GM12878 (cell line): ENCODE measurements at regions not wholly inside any gene's neighbourhood (a gene's known extent, or its start where the extent isn't known, plus 50 kb on each side); places are given as distances from the start of the nearest gene placed in this dataset.

ENCODE experiments used
- ATF7 ChIP-seq: fragments of 450-650 bp; IDR thresholded peaks from 2 replicates; pipeline ENCODE4 v1.6.1; 2016; ENCODE audit warnings: low read depth, mild to moderate bottlenecking
- BHLHE40 ChIP-seq, 2 experiments: fragments of 450-650 bp in 1 of 2; IDR thresholded peaks; 2 replicates each; pipeline ENCODE4 v1.6.1; 2011 to 2017; ENCODE audit warnings: low read depth in 2 of 2, borderline replicate concordance in 1 of 2, improper control_type of control experiment in 1 of 2, low read length in 1 of 2, mild to moderate bottlenecking in 1 of 2
- CHD1 ChIP-seq: IDR thresholded peaks from 2 replicates; pipeline ENCODE4 v1.6.1; 2012; ENCODE audit warnings: low read depth, low read length, improper control_type of control experiment
- POLR2AphosphoS5 ChIP-seq: IDR thresholded peaks from 2 replicates; pipeline ENCODE4 v1.6.1; 2011; ENCODE audit warnings: mild to moderate bottlenecking, low read length, inconsistent platforms
- TF ChIP-seq, protein P1 (sequence below), 3 experiments: IDR thresholded peaks in 2 of 3; conservative IDR thresholded peaks in 1 of 3; 2 replicates each; pipeline ENCODE4 v1.5.1; 2011; ENCODE audit warnings: low read depth in 3 of 3, low read length in 3 of 3, mild to moderate bottlenecking in 3 of 3, control low read depth in 2 of 3, moderate library complexity in 2 of 3, inconsistent platforms in 1 of 3, mixed read lengths in 1 of 3; ENCODE audit not compliant: control insufficient read depth in 2 of 3, insufficient read depth in 1 of 3; ENCODE audit errors: extremely low read depth in 1 of 3

DNA sequence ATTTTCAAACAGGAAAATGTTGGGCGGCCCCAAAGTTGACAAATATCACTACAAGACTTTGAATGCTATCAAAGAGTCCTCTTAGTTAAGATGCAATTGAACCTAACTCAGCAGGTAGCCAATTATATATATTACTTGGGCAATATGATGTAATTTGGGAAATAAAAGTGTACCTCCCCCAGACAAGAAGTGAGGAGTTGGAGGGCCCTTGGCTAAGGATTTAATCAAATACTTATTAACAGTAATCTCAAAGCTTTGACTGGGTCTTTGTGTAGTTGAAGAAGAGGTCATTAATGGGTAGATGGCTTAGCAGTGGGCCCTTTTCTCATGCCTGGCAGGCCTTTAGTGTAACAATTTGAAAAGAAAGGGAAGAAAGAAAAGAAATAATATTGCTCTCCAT is 599.0 kb downstream of the CSNK1G3 start:
- TF ChIP-seq, protein P1, sequence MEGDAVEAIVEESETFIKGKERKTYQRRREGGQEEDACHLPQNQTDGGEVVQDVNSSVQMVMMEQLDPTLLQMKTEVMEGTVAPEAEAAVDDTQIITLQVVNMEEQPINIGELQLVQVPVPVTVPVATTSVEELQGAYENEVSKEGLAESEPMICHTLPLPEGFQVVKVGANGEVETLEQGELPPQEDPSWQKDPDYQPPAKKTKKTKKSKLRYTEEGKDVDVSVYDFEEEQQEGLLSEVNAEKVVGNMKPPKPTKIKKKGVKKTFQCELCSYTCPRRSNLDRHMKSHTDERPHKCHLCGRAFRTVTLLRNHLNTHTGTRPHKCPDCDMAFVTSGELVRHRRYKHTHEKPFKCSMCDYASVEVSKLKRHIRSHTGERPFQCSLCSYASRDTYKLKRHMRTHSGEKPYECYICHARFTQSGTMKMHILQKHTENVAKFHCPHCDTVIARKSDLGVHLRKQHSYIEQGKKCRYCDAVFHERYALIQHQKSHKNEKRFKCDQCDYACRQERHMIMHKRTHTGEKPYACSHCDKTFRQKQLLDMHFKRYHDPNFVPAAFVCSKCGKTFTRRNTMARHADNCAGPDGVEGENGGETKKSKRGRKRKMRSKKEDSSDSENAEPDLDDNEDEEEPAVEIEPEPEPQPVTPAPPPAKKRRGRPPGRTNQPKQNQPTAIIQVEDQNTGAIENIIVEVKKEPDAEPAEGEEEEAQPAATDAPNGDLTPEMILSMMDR (IDR thresholded peaks at IDR 0.05 in 2 of 3, conservative IDR thresholded peaks at IDR 0.05 in 1 of 3; ENCODE audit: control insufficient read depth in 2 of 3, extremely low read depth in 1 of 3, insufficient read depth in 1 of 3, low read depth in 3 of 3, low read length in 3 of 3): no peak
- no peak for TF ChIP-seq POLR2AphosphoS5
- no peak for TF ChIP-seq ATF7
- no peak for TF ChIP-seq BHLHE40 (IDR thresholded peaks at IDR 0.05; ENCODE audit: borderline replicate concordance in 1 of 2, low read depth in 2 of 2, low read length in 1 of 2)
- no peak for TF ChIP-seq CHD1
